ENCODE measurements at regions not wholly inside any gene's neighbourhood (a gene's known extent, or its start where the extent isn't known, plus 50 kb on each side); places are given as distances from the start of the nearest gene placed in this dataset.

DNA sequence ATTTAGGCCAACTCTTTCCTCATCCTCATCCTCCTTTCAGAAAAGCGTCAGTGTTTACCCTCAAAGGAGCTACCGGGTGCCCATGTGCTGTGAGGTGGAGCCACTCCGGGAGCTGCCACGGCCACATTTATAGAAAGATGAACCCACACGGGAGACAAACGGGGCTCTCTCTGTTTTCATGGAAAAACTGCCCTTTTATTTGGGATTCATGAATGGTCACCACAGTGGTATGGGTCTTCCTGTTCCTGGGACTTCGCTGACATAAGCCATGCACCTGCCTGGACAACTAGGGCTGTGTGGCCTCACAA lies 224.2 kb downstream of the ZIC5 start:
- TF ChIP-seq POLR2A (IDR thresholded peaks at IDR 0.05; ENCODE audit: low read depth, low read length) = no peak
- no peak for TF ChIP-seq POU2F2 (IDR thresholded peaks at IDR 0.05; ENCODE audit: low read depth, low read length)
- TF ChIP-seq POLR2AphosphoS5 (IDR thresholded peaks at IDR 0.05; ENCODE audit: low read depth, low read length) = no peak
